K562 (cell line): ENCODE measurements at regions not wholly inside any gene's neighbourhood (a gene's known extent, or its start where the extent isn't known, plus 50 kb on each side); places are given as distances from the start of the nearest gene placed in this dataset.

Experiments
- ATAC-seq: fragments of 200-7000 bp; cut with Tn5 transposase; 3 replicates; pipeline ENCODE4 v1.9.1; 2020; ENCODE audit warnings: moderate library complexity
- BruUV-seq: library from RNA; stranded (reverse); fragments of 400-500 nt; replicated peaks from 2 replicates; lab custom pipeline; 2021; lab: Mats Ljungman, UMichigan
- CTCF ChIA-PET: fragments of 300-600 bp; formaldehyde crosslinking; extraction: SDS; loops from one replicate; lab custom pipeline; 2021; ENCODE audit warnings: low intra/inter-chr PET ratio; lab: Yijun Ruan, JAX
- POLR2A ChIA-PET: fragments of 300-600, 350-650 bp; sonication (Branson Sonifier 250); formaldehyde crosslinking; extraction: SDS; loops from one replicate; lab custom pipeline; 2021; ENCODE audit warnings: antibody characterized with exemption, inconsistent platforms; lab: Yijun Ruan, JAX
- DNase-seq, 4 experiments: peaks; one replicate each; pipeline versions ENCODE4 v3.0.0 to v3.0.0-alpha.2; 2011 to 2018; ENCODE audit warnings: low spot score in 3 of 4, mixed read lengths in 3 of 4; ENCODE audit errors: extremely low read depth in 1 of 4
- FAIRE-seq: peaks from 2 replicates; lab custom pipeline; 2011; peaks lifted over from hg19 to GRCh38; lab: Jason Lieb, UNC
- H2AFZ ChIP-seq: 2 replicates; pipeline ENCODE4 v1.6.0; 2011; ENCODE audit warnings: low read depth, low read length, control low read depth, inconsistent platforms
- H3K27ac ChIP-seq: fragments of 200-600 bp; 3 replicates; pipeline ENCODE4 v1.8.0; 2011; ENCODE audit warnings: low read depth, mild to moderate bottlenecking, control low read depth, inconsistent platforms, low read length, moderate library complexity, mixed read lengths; ENCODE audit errors: extremely low read depth
- H3K27me3 ChIP-seq, 2 experiments: fragments of 300-600 bp in 1 of 2; 2 replicates in 1 of 2; 3 replicates in 1 of 2; pipeline versions ENCODE4 v1.6.0 to v1.8.0; 2011; ENCODE audit warnings: inconsistent platforms in 2 of 2, low read length in 2 of 2, mild to moderate bottlenecking in 1 of 2, mixed read lengths in 1 of 2, moderate library complexity in 1 of 2; ENCODE audit not compliant: control insufficient read depth in 2 of 2, insufficient read depth in 2 of 2
- H3K36me3 ChIP-seq: fragments of 300-600 bp; 3 replicates; pipeline ENCODE4 v1.8.0; 2011; ENCODE audit warnings: mild to moderate bottlenecking, low read length, inconsistent platforms; ENCODE audit not compliant: control insufficient read depth, insufficient read depth
- H3K4me1 ChIP-seq, 2 experiments: fragments of 200-600 bp in 1 of 2; replicated peaks in 1 of 2; 2 replicates in 1 of 2; 3 replicates in 1 of 2; pipeline versions ENCODE4 v1.5.1 to v1.8.0; 2011; ENCODE audit warnings: inconsistent platforms in 2 of 2, low read length in 2 of 2, mild to moderate bottlenecking in 1 of 2, mixed read lengths in 1 of 2, moderate library complexity in 1 of 2; ENCODE audit not compliant: control insufficient read depth in 2 of 2, insufficient read depth in 2 of 2
- H3K4me2 ChIP-seq: 2 replicates; pipeline ENCODE4 v1.6.1; 2011; ENCODE audit warnings: low read length, control low read depth, inconsistent platforms, mixed read lengths; ENCODE audit not compliant: insufficient read depth
- H3K4me3 ChIP-seq: fragments of 200-600 bp; sonication (generic), shearing (Covaris generic); 2 replicates; pipeline ENCODE4 v1.5.1; 2016; ENCODE audit warnings: control low read depth, inconsistent platforms
- H3K79me2 ChIP-seq: fragments of 200-600 bp; 3 replicates; pipeline ENCODE4 v1.8.0; 2011; ENCODE audit warnings: low read length, inconsistent platforms; ENCODE audit not compliant: control insufficient read depth, insufficient read depth
- H3K9ac ChIP-seq, 2 experiments: 2 replicates each; pipeline versions ENCODE4 v1.6.0 to v1.6.1; 2011; ENCODE audit warnings: low read depth in 2 of 2, low read length in 2 of 2, control low read depth in 1 of 2, inconsistent platforms in 1 of 2, mild to moderate bottlenecking in 1 of 2, mixed read lengths in 1 of 2; ENCODE audit not compliant: insufficient read depth in 1 of 2
- H3K9me1 ChIP-seq: one replicate; pipeline ENCODE4 v1.6.0; 2011; ENCODE audit warnings: inconsistent platforms, mild to moderate bottlenecking, low read length, moderate library complexity; ENCODE audit not compliant: control insufficient read depth, insufficient read depth
- H3K9me3 ChIP-seq: replicated peaks from 2 replicates; pipeline ENCODE4 v1.5.1; 2011; ENCODE audit warnings: low read depth, low read length, inconsistent platforms; ENCODE audit not compliant: control insufficient read depth, insufficient read depth
- H4K20me1 ChIP-seq: replicated peaks from 2 replicates; pipeline ENCODE4 v1.6.1; 2011; ENCODE audit warnings: low read length, inconsistent platforms, mixed read lengths; ENCODE audit not compliant: control insufficient read depth, insufficient read depth
- ATF1 ChIP-seq, 2 experiments: fragments of 450-650 bp in 1 of 2; IDR thresholded peaks; 2 replicates each; pipeline ENCODE4 v1.6.1; 2016; ENCODE audit warnings: missing compliant biosample characterization in 1 of 2, missing genetic modification characterization in 1 of 2
- UBTF ChIP-seq, 2 experiments: IDR thresholded peaks; 2 replicates each; pipeline ENCODE4 v1.6.1; 2012; ENCODE audit warnings: improper control_type of control experiment in 2 of 2, low read depth in 2 of 2, low read length in 2 of 2, borderline replicate concordance in 1 of 2
- WGBS: fragments of 100-300 bp; shearing (Covaris generic); methylation state at CpG from one replicate; pipeline ENCODE4 v1.1.6; 2016; ENCODE audit warnings: low coverage, mixed read lengths; ENCODE audit not compliant: insufficient coverage; ENCODE audit errors: missing lambda C conversion rate; 5-methylcytosine and 5-hydroxymethylcytosine counted together
- in situ Hi-C: fragments of 300-500 bp; cut with MboI; formaldehyde crosslinking; loops from 4 replicates; pipeline ENCODE4 v1.15.0; 2018; ENCODE audit warnings: inconsistent platforms, mixed read lengths
- intact Hi-C: fragments of 100-400 bp; cut with micrococcal nuclease; formaldehyde crosslinking; loops from 2 replicates; pipeline ENCODE4 v1.14.2; 2022

GRCh38 chr7:20839196-20839735 lies 52.6 kb upstream of the SP8 start:
- H3K4me3 ChIP-seq: no peak overlapping the region
- FAIRE-seq: no peak
- no peak overlapping the region for H3K9ac ChIP-seq
- WGBS: 19% methylated on average over 2 of the region's 2 CpGs
- H4K20me1 ChIP-seq: no peaks in the 10 kb centered on the region
- POLR2A ChIA-PET: interaction anchor here (0.6 to 1.2 kb wide), 2 partner anchors 14 to 1036 kb away, joined by 3 to 5 read pairs; no protein-coding TSS in a partner anchor
- in situ Hi-C loops: no loop called here
- H3K36me3 ChIP-seq: no peaks in the 10 kb centered on the region
- H3K27me3 ChIP-seq: no peaks in the 10 kb centered on the region
- peaks cover 0 to 8% of the 10 kb centered on the region in 2 experiments; a peak in 1 of 5 replicates for H3K4me1 ChIP-seq
- no peaks in the 10 kb centered on the region; the same call in 2 of the 3 replicates for H3K79me2 ChIP-seq
- H3K4me2 ChIP-seq: no peak overlapping the region
- H3K27ac ChIP-seq: no peak overlapping the region
- CTCF ChIA-PET: no interaction called here
- no TSS peak for BruUV-seq
- H3K9me3 ChIP-seq: 0 out of 2 replicates have a peak, but pooled peaks cover 1% of the 10 kb centered on the region
- no peak for DNase-seq
- intact Hi-C loops: no loop called here
- no peak for ATAC-seq
- no peak overlapping the region for H2AFZ ChIP-seq
- H3K9me1 ChIP-seq: no peaks in the 10 kb centered on the region
- TF ChIP-seq ATF1 (CRISPR knock-in tag; IDR thresholded peaks at IDR 0.05): no peak
- TF ChIP-seq ATF1 (tag; IDR thresholded peaks at IDR 0.05): 0 out of 2 replicates have a peak, but pooled peaks have one; percentile 35
- no peak for TF ChIP-seq UBTF (IDR thresholded peaks at IDR 0.05; ENCODE audit: borderline replicate concordance in 1 of 2, low read depth in 2 of 2, low read length in 2 of 2)
